ENCODE measurements at regions not wholly inside any gene's neighbourhood (a gene's known extent, or its start where the extent isn't known, plus 50 kb on each side); places are given as distances from the start of the nearest gene placed in this dataset.
"Not testable (repeated sequence)": the region's sequence is repeated elsewhere in the genome, so short reads cannot be mapped to it uniquely, and the experiment has no call there.

- DNase-seq, result no peak
Measured at GRCh38 chr2:42987112-42987922, 194.9 kb upstream of the HAAO start.

- no peak for DNase-seq
Measured at GRCh38 chr2:42984617-42985016, 192.2 kb upstream of the HAAO start.

DNA sequence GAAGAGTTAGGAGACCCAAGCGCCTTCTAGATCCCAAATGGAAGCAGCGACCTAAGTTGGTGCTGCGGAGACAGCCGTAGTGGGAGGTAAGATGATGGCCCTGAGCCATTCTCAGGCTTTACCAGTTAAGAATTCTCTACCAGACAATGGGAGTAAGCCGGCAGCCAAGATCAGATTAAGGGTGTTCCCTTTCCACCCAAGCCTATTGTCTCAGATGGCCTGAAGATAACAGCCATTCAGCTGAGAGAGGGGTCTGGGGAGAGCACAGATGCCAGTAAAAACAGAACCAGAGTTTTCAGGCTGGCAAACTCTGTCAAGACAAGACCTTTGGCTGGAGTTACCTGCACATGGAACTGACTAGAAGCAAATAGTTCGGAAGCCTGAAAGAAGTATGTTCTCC is 191.7 kb upstream of the HAAO start:
- no peak for DNase-seq

DNA sequence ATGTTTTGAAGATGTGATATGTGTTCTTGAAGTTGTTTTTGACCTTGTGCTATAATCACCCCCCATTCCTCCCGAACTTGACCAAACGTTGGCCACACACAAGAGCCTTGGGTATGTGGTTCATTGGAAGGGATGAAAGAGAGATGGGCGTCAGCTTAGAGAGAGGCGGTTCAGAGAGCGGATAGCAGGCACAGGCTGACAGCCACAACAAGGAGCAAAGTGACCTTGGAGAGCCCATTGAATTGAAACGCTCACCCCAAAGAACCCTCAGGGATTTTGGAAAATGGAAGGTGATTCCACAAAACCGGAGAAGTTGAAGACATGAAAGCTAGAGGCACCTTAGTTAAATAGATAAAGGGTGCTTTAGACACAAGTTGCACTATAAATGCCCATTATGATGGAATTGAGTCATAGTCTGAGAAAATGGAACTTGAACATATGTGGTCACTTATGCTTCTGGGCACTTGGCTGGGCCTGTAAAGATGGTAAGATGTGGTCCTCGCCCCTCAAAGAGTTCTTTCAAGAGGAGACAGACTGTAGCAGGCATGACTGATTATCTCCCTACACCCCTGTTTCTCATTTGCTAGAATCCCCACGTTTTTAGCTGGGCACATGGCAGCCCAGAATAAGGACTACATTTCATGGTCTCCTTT is 188.5 kb upstream of the HAAO start:
- no peak for DNase-seq

DNA sequence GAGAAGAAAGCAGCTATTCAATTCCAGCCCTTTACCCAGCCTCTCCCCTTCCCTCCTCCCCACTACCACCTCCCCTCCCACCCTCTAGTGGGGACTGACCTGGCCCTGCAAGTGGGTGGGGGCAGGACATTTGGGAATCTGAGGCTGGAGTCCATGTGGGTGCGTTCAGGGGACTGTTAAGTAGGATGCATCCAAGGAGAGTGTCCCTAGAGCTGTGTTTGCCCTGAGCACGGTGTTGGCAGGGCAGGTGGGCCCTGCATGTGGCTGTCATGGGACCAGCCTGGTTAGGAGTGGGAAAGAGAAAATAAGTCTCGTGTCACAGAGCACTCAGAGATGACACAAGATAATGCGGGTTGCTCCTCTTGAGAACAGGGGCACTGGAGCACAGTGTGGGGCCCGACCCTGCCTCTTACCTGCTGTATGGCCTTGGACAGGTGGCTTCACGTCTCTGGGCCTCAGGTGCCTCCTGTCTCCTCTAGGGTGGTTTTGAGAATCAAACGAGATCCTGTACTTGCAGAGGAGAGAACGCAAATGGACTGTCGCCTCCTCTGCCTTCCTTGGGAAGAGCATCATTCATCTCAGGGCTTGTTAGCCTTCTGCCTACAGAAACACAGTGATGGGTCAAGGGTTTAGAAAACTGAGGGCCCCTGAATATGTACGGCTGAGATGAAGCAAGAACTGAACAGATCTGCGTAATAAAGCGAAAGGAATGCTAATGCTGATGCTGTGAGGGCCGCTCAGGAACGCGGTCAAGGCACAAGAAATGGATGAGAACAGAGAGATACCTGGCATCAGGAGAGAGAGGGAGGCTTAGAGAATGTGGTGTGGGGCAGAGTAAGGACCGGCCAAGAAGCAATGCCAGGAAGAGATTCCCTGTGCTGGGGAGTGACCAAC is 187.7 kb upstream of the HAAO start:
- DNase-seq, result no peak

GRCh38 chr2:42979416-42979869 is 187.1 kb upstream of the HAAO start:
- no peak for DNase-seq

GRCh38 chr2:42978887-42979415 is 186.6 kb upstream of the HAAO start:
- no peak for DNase-seq

GRCh38 chr2:42978175-42978886 is 185.9 kb upstream of the HAAO start:
- no peak for DNase-seq

DNA sequence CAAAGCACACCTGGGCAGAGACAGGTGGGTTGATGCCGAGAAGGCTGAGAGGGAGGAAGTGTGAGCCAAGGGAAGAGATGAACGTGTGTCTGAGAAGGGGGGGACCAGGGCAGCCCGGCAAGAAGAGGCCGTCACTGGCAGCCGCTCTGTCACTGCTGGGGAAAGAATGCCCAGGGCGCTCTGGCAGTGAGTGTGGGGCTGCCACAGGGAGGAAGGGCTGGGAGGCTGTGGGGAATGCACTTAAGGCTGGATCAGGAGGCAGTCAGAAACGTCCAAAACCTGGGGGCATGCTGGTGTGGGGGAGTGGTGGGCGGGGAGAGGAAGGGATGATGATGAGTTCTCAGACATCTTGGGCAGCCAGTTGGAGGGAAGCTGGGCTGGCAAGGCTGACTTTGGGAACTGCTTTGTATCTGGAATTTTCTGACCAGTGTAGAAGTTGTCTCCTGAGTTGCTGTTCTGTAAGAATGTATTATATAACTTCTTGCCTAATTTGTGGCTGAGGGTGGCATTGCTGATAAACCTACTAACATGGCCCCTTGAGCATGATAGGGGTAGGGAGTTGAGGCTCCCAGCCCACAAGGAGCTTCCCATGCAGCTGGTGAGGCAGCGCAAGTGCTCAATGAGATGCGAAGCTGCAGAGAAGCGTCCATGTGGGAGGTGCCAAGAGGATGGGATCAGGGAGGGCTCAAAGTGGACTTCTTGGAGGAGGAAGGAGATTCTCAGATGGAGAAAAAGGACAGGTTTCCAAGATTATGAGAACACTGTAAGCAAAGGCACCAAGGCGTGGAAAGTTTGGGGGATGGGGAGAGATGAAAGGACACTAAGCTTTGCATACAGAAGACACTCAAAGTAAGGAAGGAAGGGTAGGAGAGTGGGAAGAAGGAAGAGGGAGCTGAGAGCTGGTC is 185.1 kb upstream of the HAAO start:
- no peak for DNase-seq

DNA sequence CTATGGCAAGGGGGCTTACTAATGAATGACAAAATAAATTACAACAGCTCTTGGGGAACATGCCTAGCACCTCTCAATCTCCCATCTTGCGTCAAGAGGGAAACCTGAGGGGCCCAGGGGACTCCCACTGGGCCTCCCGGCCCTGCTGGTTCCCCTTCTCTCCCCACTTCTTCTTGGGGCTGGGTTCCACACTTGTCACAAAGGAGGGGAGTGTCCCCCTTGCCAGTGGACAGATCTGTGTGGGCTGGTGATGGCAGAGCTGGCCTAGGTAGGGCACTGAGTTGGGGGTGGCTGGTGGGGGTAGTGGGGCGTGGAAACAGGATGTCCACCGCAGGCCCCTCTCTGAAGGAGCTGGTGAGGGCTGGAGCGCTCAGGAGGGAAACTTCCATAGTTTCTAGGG is 184.0 kb upstream of the HAAO start:
- DNase-seq, result no peak

- DNase-seq, result peak; percentile 51
Measured at GRCh38 chr2:42974721-42975717, 182.6 kb upstream of the HAAO start.

GRCh38 chr2:42974169-42974720 is 181.9 kb upstream of the HAAO start:
- no peak for DNase-seq

GRCh38 chr2:42973726-42974125 is 181.3 kb upstream of the HAAO start:
- no peak for DNase-seq

DNA sequence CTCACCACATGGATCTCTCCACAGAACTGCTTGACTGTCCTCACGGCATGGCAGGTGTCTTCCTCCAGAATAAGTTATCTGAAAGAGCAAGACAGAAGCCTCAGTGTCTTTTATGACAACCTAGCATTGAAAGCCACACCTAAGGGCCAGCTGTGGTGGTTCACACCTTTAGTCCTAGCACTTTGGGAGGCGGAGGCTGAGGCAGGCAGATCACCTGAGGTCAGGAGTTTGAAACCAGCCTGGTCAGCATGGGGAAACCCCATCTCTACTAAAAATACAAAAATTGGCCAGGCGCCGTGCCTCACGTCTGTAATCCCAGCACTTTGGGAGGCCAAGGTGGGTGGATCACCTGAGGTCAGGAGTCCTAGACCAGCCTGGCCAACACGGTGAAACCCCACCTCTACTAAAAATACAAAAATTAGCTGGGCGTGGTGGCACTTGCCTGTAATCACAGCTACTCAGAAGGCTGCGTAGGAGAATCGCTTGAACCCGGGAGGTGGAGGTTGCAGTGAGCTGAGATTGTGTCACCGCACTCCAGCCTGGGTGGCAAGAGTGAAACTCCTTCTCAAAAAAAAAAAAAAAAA is 180.6 kb upstream of the HAAO start:
- not testable (repeated sequence) for DNase-seq

DNA sequence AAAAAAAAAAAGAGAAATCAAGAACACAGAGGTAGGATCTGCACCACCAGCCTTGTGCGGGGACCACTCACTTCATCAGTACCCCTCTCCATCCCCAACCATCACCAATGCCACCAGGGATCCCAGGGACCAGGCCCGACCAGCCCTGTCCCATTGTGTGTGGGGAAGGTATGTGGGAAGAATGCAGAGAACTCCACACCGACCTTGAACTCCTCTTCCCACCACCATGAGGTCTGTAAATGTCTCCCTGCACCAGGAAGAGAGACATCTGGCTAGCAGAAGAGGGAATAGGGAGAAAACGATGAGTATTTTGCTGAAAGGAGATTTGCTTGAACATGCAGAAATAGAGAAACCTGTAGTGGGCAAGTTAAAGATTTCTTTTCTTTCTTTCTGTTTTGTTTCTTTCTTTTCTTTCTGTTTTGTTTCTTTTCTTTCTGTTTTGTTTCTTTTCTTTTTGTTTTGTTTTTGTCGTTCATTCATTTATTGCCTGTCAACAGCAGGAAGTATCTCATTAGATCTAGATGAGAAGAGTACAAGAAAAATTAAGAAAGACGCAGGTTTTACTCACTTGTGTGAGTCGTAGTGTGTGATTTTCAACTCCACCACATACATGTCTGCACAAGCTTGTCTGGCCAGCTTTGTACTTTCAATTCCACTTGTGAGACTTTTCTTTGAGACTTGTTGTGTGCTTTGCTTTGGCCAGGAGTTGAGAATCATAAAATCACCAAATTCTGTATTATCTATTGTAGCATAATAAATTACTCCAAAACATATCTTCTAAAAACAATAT is 179.8 kb upstream of the HAAO start:
- no peak for DNase-seq

DNA sequence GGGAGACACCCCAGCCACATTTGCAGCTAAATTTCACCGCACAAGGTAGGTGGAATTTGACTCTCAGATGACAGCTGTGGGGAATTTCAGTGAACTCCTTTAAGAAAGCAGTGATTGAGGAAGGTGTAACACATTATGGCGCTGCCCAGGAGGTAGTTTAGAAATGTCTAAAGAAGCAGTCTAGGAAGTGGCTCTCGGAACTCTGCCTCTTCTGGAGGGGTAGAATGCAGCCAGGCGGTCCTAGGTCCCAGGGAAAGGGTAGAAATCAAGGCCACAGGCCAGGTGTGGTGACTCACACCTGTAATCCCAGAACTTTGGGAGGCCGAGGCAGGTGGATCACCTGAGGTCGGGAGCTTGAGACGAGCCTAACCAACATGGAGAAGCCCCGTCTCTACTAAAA is 179.0 kb upstream of the HAAO start:
- DNase-seq, result no peak

- no peak for DNase-seq
Measured at GRCh38 chr2:42970151-42970550, 177.8 kb upstream of the HAAO start.

Measured in effector CD8-positive, alpha-beta T cell (primary cell).